AG04449 (cell line): ENCODE measurements at regions not wholly inside any gene's neighbourhood (a gene's known extent, or its start where the extent isn't known, plus 50 kb on each side); places are given as distances from the start of the nearest gene placed in this dataset.

Source experiments
- CTCF ChIA-PET: fragments of 350-600 bp; formaldehyde crosslinking; extraction: SDS; loops from one replicate; lab custom pipeline; 2021; ENCODE audit warnings: antibody characterized with exemption; lab: Yijun Ruan, JAX
- POLR2A ChIA-PET: fragments of 400-600, 350-600 bp; formaldehyde crosslinking; extraction: SDS; loops from one replicate; lab custom pipeline; 2020; ENCODE audit warnings: antibody characterized with exemption, inconsistent platforms; lab: Yijun Ruan, JAX
- DNase-seq: peaks from one replicate; pipeline ENCODE4 v3.0.0-alpha.2; 2010; ENCODE audit warnings: low read depth, low spot score
- H3K4me3 ChIP-seq: 2 replicates; pipeline ENCODE4 v1.5.1; 2011; ENCODE audit warnings: low read depth, mild to moderate bottlenecking, control low read depth, low read length
- CTCF ChIP-seq: IDR thresholded peaks from one replicate; pipeline ENCODE4 v1.5.1; 2011; ENCODE audit warnings: mild to moderate bottlenecking, moderate library complexity, low read length, control low read depth, inconsistent platforms; ENCODE audit not compliant: insufficient read depth; ENCODE audit errors: missing control alignments

- DNase-seq = peak; percentile 29
- H3K4me3 ChIP-seq = no peak overlapping the region
- ChIA-PET POLR2A (no interaction called here), CTCF (no interaction called here)
- TF ChIP-seq CTCF = no peak
These were observed 56.1 kb upstream of the SH3GLB1 start for GRCh38 chr1:86648255-86648654.

- DNase-seq = no peak
- no peak for TF ChIP-seq CTCF
- no peak overlapping the region for H3K4me3 ChIP-seq
- ChIA-PET CTCF (interaction anchor here (0.8 to 1.2 kb wide), 2 partner anchors 11 to 55 kb away, joined by 3 read pairs; no protein-coding TSS in a partner anchor), POLR2A (no interaction called here)
These were observed 54.8 kb upstream of the SH3GLB1 start for GRCh38 chr1:86649618-86650017.

- CTCF ChIA-PET = interaction anchor here (2.0 kb wide), 1 partner anchor 54 kb away, joined by 5 read pairs; the partner anchor contains the start of gene SH3GLB1
These were observed 54.3 kb upstream of the SH3GLB1 start for GRCh38 chr1:86650065-86650464.

More at GRCh38 chr1:86650065-86650464, 54.3 kb upstream of the SH3GLB1 start:
- POLR2A ChIA-PET = no interaction called here
- no peak for DNase-seq
- no peak for TF ChIP-seq CTCF
- H3K4me3 ChIP-seq = no peak overlapping the region
